Activated CD8-positive, alpha-beta T cell treated with anti-CD3 and anti-CD28 coated beads for 36 hours (primary cell): ENCODE measurements at regions not wholly inside any gene's neighbourhood (a gene's known extent, or its start where the extent isn't known, plus 50 kb on each side); places are given as distances from the start of the nearest gene placed in this dataset.

ENCODE experiments used
- ATAC-seq: fragments of 200-7000 bp; cut with Tn5 transposase; one replicate; pipeline ENCODE4 v1.10.0; 2021; ENCODE audit warnings: mild to moderate bottlenecking, moderate library complexity
- CTCF ChIA-PET: fragments of 350-600 bp; sonication (Branson Sonifier 250); formaldehyde crosslinking; loops from one replicate; lab custom pipeline; 2021; ENCODE audit warnings: antibody characterized with exemption; lab: Charles Lee
- POLR2A ChIA-PET: fragments of 350-600 bp; sonication (Branson Sonifier 250); formaldehyde crosslinking; loops from one replicate; lab custom pipeline; 2021; ENCODE audit warnings: antibody characterized with exemption; lab: Charles Lee
- DNase-seq: peaks from one replicate; pipeline ENCODE4 v3.0.0-alpha.2; 2020
- H3K27ac Mint-ChIP-seq: one replicate; pipeline ENCODE4 v1.8.0; 2021; ENCODE audit warnings: mild to moderate bottlenecking, mixed read lengths
- H3K27me3 Mint-ChIP-seq: one replicate; pipeline ENCODE4 v1.8.0; 2021; ENCODE audit warnings: mixed read lengths
- H3K36me3 Mint-ChIP-seq: one replicate; pipeline ENCODE4 v1.8.0; 2021; ENCODE audit warnings: low read depth, mixed read lengths
- H3K4me1 Mint-ChIP-seq: one replicate; pipeline ENCODE4 v1.8.0; 2021; ENCODE audit warnings: low read depth, mixed read lengths
- H3K4me3 Mint-ChIP-seq: one replicate; pipeline ENCODE4 v1.8.0; 2021; ENCODE audit warnings: mild to moderate bottlenecking, moderate library complexity, mixed read lengths
- H3K9me3 Mint-ChIP-seq: one replicate; pipeline ENCODE4 v1.8.0; 2021; ENCODE audit warnings: mixed read lengths
- CTCF ChIP-seq: fragments of 200-600 bp; IDR thresholded peaks from one replicate; pipeline ENCODE4 v1.8.0; 2022; ENCODE audit warnings: antibody characterized with exemption, mild to moderate bottlenecking
- intact Hi-C: fragments of 100-400 bp; cut with micrococcal nuclease; formaldehyde crosslinking; loops from one replicate; pipeline ENCODE4 v1.10.0; 2022

DNA sequence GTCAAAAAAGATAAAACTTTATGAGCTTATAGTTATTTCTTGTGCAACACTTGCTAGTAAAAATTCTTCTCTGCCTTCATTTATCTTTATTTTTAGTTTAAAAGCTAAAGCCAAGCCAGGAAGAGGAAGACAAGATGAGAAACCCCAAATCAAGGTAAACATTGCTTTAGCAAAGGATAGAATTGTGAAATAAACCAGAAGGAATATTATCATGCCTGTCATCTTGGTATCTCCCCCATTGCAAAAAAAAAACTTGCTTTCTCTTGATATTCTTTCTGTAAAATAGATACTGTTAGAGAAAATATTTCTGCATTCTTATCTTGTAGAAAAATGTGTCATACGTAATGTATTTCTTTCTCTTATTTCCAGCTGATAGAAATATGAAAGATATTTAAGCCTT is 432.8 kb downstream of the GJA1 start:
- H3K27me3 Mint-ChIP-seq: no peaks in the 10 kb centered on the region
- no peak overlapping the region for H3K4me3 Mint-ChIP-seq
- DNase-seq: no peak
- H3K9me3 Mint-ChIP-seq: no peaks in the 10 kb centered on the region
- no peak for TF ChIP-seq CTCF
- intact Hi-C loops: no loop called here
- POLR2A ChIA-PET: no interaction called here
- no peaks in the 10 kb centered on the region for H3K4me1 Mint-ChIP-seq
- H3K27ac Mint-ChIP-seq: no peak overlapping the region
- H3K36me3 Mint-ChIP-seq: no peaks in the 10 kb centered on the region
- ATAC-seq: no peak
- CTCF ChIA-PET: no interaction called here

- no peaks in the 10 kb centered on the region for H3K9me3 Mint-ChIP-seq
- no peaks in the 10 kb centered on the region for H3K4me1 Mint-ChIP-seq
- POLR2A ChIA-PET: no interaction called here
- H3K36me3 Mint-ChIP-seq: no peaks in the 10 kb centered on the region
- no peak for TF ChIP-seq CTCF
- CTCF ChIA-PET: no interaction called here
- H3K27ac Mint-ChIP-seq: no peak overlapping the region
- no peak for DNase-seq
- H3K27me3 Mint-ChIP-seq: no peaks in the 10 kb centered on the region
- intact Hi-C loops: no loop called here
- no peak overlapping the region for H3K4me3 Mint-ChIP-seq
- ATAC-seq: no peak
These were observed 438.1 kb downstream of the GJA1 start for GRCh38 chr6:121873595-121873994.

DNA sequence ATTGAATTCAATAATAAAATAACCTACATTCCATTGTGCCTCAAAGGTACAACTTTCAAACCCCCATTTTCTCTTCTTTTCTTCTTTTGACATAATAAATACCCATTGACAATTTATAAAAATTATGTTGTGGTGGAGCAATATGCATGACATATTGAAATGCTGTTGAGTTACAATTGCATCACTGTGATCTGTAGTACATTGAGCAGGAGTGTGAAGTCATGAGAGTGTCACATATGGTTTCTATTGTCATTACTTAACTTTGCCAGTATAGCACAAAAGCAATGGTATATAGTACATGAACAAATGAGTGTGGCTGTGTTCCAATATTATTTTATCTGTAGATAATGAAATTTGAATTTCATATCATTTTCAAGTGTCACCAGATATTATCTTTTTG is 441.3 kb downstream of the GJA1 start:
- ATAC-seq (no peak), DNase-seq (no peak)
- H3K27me3 Mint-ChIP-seq: no peaks in the 10 kb centered on the region
- POLR2A ChIA-PET: no interaction called here
- intact Hi-C loops: no loop called here
- no peak for TF ChIP-seq CTCF
- no peaks in the 10 kb centered on the region for H3K9me3 Mint-ChIP-seq
- no peaks in the 10 kb centered on the region for H3K4me1 Mint-ChIP-seq
- CTCF ChIA-PET: no interaction called here
- no peaks in the 10 kb centered on the region for H3K36me3 Mint-ChIP-seq
- H3K27ac Mint-ChIP-seq: no peak overlapping the region
- no peak overlapping the region for H3K4me3 Mint-ChIP-seq

DNA sequence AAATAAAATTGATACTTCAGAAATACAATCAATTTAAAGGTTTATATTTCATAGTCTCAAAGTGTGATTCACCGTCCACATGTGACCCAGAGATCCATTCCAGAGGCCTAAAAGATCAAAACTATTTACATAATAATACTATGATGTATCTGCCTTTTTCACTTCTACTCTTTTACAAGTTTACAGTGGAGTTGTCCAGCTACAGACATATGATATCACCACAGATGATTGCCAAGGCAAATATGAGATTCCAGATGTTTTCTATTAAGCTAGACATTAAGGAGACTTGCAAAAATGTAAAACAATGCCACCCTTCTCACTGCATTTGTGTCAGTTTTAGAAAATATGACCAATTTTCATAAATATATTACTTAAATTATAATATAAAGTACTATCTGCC is 443.7 kb downstream of the GJA1 start:
- TF ChIP-seq CTCF: no peak
- intact Hi-C loops: no loop called here
- no peak for DNase-seq
- no peak for ATAC-seq
- Mint-ChIP-seq H3K9me3 (no peaks in the 10 kb centered on the region), H3K4me1 (no peaks in the 10 kb centered on the region), H3K4me3 (no peak overlapping the region), H3K36me3 (no peaks in the 10 kb centered on the region), H3K27me3 (no peaks in the 10 kb centered on the region), H3K27ac (no peak overlapping the region)
- CTCF ChIA-PET: no interaction called here
- POLR2A ChIA-PET: no interaction called here

- POLR2A ChIA-PET: no interaction called here
- no peak for DNase-seq
These were observed 445.4 kb downstream of the GJA1 start for GRCh38 chr6:121880831-121881230.

More at GRCh38 chr6:121880831-121881230, 445.4 kb downstream of the GJA1 start:
- Mint-ChIP-seq H3K4me3 (no peak overlapping the region), H3K27me3 (no peaks in the 10 kb centered on the region), H3K9me3 (no peaks in the 10 kb centered on the region), H3K27ac (no peak overlapping the region), H3K36me3 (no peaks in the 10 kb centered on the region), H3K4me1 (no peaks in the 10 kb centered on the region)
- CTCF ChIA-PET: interaction anchor here (0.7 kb wide), 1 partner anchor 16 kb away, joined by 3 read pairs; no protein-coding TSS in a partner anchor
- TF ChIP-seq CTCF: no peak
- intact Hi-C loops: no loop called here
- no peak for ATAC-seq
